DND-41 (cell line): ENCODE measurements at regions not wholly inside any gene's neighbourhood (a gene's known extent, or its start where the extent isn't known, plus 50 kb on each side); places are given as distances from the start of the nearest gene placed in this dataset.

Experiments used
- CTCF ChIP-seq: IDR thresholded peaks from 2 replicates; pipeline ENCODE4 v1.5.1; 2012; ENCODE audit warnings: borderline replicate concordance, low read length, moderate library complexity, mild to moderate bottlenecking; ENCODE audit not compliant: poor library complexity, severe bottlenecking; ENCODE audit errors: extremely low read depth
- EZH2 ChIP-seq: IDR thresholded peaks from 3 replicates; pipeline ENCODE4 v1.6.1; 2012; ENCODE audit warnings: borderline replicate concordance, low read depth, mild to moderate bottlenecking, moderate library complexity, low read length, inconsistent platforms; ENCODE audit not compliant: severe bottlenecking

- TF ChIP-seq CTCF (no peak), EZH2 (no peak)
Observed at GRCh38 chr3:27630885-27631284, 91.2 kb downstream of the EOMES start.
